Activated CD8-positive, alpha-beta memory T cell treated with anti-CD3 and anti-CD28 coated beads for 24 hours (primary cell): ENCODE measurements at regions not wholly inside any gene's neighbourhood (a gene's known extent, or its start where the extent isn't known, plus 50 kb on each side); places are given as distances from the start of the nearest gene placed in this dataset.

ENCODE experiments used
- DNase-seq: peaks from one replicate; pipeline ENCODE4 v3.0.0-alpha.2; 2020

DNA sequence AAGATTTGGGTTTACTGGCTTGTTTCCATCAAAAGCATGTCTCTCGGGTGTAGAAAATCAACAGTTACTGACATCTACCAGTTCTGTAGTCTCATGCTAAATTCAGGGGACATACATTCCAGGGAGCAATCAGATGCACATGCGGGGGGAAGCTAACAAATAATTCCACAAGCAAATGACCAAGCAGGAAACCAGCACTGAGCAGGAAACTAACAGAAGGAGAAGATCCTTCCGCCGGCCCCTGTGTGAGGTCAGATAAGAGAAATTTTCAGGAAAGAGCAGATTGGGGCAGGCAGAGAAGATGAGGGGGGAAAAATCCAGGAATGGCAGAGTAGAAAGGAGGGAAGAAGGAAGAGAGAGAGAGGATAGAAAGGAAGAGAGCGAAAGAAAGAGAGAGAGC, 127.6 kb upstream of the TMCC3 start:
- DNase-seq, result no peak

DNA sequence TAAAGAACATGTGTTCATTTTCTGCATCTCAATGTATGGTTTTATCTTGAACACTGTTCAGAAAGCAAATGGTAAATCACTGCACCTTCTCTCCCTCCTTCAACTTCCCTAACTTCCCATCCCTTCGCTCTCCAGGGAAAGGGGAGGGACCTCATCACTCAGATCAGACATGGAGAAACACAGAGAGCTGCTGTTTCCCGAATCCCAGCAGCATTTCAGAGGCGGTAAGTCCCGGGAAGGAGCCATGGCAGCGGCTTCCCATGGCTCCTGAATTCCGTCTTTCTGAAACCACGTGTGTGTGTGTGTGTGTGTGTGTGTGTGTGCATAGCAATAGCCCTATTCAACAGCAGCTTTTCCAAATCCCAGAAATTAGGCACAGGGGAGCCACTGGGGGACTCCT, 125.4 kb upstream of the TMCC3 start:
- no peak for DNase-seq

DNA sequence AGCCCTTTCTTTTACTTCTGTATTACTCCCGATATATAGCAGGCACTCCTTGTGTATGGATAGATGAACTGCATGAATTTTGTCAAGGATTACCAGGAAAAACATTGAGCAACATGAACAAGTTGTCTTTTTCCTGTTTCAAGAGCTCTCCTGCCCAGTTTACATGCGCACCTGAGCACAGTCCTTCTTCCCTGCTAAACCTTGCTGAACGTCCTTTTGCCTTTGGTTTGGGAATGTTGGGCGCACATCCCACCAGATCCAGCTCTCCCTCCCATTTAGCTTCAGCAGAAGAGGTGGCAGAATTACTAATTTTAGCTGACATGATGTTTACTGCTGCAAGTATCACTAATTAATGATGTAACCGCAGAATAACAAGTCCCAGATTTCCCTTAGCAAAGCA, 121.4 kb upstream of the TMCC3 start:
- DNase-seq, result no peak

DNA sequence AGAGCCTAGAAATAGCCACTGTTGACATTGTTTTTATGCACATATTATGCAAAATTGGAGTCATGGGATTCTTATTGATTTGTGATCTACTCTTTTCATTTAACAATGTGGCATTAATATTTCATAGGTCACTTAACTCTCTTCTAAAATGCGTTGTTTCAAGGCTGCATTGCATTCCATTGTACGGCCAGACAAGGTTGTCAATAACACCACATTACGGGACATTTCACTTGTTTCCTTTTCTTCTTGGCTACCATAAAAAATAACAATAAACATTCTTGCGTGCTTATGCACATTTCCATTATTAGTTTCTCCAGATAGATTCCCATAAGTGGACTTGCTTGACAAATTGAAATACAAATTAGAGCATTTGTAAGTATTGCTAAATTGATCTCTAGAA, 120.8 kb upstream of the TMCC3 start:
- DNase-seq, result no peak

DNA sequence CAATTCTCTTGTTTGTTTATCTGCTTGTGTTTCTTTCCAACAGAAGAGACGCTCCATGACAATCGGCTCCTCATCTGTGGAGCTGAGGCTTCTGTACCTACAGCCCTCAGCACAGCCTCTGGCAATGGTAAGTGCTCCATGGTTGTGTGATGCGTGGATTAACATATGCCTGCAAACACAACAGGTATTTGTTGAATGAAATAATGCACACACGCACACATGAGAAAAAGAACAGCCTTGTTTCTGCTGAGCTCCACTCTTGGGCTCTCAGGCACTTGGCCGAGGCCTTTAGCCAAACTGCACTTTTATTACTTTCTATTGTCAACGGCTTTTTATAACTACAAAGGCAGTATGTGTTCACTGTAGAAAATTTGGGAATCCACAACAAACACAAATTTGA, 120.4 kb upstream of the TMCC3 start:
- DNase-seq, result no peak

DNA sequence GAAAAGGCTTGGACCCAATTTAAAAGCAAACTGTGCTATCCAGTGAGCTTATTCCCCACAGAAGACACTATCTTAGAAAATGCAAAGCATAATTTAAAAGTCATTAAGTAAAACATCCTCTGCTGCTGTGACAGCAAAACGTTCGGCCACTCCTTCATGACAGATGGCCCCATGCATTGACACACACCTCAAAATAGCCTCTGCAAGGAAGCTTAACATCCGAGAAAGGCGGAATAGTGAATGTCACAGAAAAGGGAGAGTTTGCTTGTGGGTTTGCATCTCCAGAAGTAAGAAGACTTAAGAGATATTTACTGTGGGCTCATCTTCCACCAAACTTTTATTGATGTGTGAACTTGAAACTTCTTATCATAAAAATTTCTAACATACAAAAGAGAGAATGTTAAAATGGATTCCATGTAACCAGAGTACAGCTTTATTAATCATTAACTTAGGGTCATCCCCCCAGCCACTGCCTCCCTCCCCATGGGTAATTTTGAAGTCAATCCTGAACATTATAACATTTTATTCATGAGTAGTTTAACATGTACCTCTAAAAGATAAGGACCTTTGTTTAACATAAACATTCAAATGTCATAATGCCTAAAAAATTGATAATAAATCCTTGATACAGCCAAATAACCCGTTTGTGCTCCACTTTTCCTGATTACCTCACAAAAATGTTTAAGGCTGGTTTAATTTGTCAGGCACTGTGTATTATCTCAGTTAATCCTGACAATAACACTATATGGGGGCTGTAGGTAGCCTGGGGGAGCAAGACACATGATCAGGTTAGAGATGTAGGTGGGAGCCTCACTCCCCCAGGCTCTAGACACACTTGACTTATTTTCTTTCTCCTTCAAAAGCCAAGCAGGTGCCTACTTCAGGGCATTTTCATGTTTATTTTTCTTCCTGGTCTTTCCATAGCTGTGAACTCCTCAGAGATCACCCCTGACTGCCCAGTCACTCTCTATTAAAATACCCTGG, 119.7 kb upstream of the TMCC3 start:
- no peak for DNase-seq

DNA sequence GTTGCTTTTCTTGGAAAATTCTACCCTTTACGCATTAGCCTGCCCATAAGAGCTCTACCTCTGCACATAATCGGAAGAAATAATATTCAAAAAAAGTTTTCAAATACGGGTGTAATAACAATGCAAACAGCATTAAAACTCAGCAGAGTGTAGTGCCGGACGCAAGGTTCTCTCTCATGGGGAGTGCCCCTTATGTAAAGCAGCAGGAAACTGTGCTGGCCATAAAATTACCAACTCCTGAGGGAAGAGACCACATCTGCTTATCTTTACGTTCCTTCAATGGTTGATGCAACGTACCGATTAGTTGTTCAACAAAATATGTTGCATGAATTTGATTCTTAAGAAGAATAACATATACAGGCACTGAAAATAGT, 118.7 kb upstream of the TMCC3 start:
- DNase-seq, result no peak

DNA sequence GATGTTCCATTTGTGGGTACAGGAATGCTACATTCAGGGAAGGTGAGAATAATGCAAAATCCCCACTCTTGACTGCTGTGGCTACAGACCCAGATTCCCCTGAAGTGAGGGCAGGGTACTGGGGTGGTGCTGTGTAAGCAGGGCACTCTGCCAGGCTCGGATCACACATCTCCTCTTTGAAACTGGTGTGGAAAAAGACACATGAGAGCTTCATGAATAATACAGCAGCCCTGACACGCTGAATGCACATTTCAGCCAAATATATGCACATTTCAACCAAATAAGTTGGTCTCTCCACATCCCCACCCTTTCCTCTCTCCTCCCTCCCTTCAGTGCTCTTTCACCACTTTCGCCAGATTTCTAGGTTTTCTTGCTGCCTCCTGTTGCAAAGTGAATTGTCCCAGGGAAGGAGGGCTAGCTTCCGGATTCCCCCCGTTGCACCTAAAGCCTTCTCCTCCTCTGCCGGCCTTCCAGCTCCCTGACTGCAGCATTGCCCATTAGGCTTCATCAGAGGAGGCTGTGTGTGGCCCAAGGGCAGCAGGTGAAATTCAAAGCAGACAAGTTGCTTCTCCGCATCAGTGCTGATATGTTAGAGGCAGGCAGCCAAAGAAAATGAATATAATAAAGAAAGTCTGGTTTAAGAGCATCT, 118.2 kb upstream of the TMCC3 start:
- no peak for DNase-seq

DNA sequence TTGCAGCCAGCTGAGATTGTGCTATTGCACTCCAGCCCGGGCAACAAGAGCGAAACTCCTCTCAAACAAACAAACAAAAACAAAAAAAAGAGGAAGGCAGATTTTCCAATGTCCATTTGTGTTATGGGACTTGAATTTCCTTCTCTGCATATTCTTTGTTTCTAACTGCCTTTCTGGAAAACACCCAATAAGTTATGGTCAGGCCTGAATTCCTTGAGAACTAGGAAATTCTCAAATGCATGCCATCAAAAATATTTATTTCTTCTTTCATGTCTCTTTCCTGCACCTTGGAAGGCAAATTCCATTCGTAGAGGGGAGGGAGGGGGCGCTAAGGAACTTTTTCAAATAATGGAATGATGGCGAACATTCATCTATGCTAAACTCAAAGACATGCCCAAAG, 117.6 kb upstream of the TMCC3 start:
- DNase-seq, result no peak

DNA sequence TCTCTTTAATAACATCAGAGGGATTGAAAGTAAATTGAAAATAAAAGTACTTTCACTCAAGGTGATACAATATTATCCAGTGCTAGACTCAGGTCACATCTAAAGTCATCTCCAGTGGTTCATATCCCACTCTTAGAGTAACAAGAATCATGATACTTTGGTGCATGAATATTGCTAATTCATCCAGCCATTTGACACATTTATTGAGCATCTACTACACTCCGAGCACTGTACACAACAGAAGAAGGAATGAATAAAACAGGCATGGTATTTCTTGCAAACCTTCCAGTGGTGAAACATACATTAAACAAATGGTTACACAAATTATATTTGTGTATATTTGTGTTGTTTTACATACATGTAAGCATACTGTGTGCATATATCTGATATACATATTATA, 116.0 kb upstream of the TMCC3 start:
- DNase-seq, result no peak

DNA sequence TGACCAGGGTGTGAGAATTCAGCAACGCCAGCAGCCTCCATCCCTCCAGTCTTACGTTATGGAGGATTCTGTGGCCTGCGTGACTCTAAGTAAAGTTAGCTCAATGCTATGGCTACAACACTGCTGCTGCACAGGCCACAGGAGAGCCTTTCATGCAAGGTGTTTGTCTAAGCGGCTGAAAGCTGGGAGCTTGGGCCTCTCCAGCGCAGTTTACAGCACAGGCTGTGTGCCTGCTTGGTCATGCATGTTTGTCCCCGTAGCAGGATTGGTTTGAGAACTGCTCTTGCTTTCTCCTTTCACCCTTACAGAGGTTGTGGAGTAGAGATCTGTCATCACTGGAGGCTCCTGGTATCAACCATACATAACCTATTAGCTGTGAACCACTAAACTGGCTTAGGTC, 113.1 kb upstream of the TMCC3 start:
- no peak for DNase-seq

DNA sequence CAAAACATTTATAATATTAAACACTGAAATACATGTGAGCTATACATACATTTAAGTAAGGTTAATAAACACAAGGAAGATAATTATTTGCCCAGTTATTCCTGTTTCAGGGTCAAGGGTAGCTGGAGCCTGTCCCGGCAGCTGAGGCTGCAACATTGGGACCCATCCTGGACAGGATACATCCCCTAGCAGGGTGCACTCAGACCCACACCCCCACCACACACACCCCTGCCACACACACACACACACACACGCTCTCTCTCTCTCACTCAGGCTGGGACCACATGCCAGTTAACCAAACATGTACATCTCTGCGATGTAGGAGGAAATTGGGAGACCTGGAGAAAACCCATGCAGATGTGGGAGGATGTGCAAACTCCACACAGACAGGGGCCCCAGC, 112.6 kb upstream of the TMCC3 start:
- no peak for DNase-seq

DNA sequence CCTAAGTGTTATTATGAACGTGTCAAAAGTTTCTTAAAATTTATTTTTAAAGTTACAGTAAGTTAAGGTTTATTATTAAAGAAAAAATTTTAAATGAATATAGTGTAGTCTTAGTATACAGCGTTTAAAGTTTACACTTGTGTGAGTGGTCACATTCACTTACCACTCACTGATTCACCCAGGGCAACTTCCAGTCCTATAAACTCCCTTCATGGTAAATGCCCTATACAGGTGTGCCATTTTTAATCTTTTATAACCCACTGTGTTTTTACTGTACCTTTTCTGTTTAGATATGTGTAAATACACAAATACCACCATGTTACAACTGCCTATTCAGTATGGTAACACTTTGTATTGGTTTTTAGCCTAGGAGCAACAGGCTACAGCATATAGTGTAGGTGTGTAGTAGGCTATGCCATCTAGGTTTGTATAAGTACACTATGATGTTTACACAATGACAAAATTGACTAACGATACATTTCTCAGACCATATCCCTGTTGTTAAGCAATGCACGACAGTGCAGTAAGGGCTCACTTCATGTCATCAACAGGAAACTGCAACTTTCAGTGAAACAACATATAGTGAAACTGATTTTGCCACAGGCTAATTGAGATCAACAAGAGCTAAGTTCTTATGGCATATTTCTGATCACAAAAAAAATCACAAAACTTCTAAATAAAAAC, 112.0 kb upstream of the TMCC3 start:
- no peak for DNase-seq

DNA sequence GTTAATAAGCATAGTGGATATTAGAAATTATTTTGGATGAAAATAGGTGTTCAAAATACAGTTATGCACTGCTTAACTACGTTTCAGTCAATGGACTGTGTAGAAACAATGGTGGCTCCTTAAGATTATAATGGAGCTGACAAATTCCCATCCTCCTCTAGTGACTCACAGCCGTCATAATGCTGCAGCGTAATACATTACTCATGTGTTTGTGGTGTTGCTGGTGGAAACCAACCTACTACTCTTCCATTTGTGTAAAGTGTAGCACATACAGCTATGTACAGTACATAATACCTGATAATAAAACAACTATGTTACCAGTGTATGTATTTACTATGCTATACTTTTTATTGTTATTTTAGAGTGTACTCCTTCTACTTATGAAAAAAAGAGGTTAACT, 111.2 kb upstream of the TMCC3 start:
- no peak for DNase-seq

DNA sequence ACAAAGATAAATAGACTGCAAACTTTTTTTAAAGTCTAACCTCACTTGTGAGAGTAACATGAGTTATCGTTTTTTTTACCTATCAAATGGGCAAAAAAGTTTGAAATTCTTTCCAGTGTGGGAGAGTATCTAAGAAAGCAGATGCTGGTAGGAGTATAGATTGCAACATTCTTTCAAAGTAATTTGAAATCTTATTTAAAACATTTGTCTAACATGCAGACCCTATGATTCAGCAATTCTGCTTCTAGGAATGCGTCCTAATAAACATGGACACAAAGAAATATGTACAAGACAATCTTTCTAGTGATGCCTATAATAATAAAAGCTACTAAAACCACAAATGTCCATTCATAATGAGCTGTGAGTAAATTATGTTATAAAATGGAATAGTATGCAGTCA, 110.4 kb upstream of the TMCC3 start:
- no peak for DNase-seq

DNA sequence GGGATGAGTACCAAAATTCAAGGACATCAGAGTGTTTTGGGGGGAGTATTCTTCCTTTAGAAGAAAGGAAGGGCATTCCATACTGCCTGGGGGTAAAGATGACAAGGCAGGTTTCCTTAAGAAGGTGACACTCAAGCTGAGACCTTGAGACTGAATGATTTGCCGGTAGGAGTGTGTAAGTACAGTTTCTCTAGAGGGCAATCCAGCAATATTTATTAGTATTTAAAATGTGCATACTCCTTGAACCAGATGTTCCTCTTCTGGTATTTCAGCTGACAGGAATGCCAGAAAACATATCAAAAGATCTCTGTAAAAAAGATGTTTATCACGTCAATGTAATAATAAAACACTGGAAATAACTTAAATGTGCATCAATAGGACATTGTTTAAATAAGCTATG, 106.4 kb upstream of the TMCC3 start:
- DNase-seq, result no peak

DNA sequence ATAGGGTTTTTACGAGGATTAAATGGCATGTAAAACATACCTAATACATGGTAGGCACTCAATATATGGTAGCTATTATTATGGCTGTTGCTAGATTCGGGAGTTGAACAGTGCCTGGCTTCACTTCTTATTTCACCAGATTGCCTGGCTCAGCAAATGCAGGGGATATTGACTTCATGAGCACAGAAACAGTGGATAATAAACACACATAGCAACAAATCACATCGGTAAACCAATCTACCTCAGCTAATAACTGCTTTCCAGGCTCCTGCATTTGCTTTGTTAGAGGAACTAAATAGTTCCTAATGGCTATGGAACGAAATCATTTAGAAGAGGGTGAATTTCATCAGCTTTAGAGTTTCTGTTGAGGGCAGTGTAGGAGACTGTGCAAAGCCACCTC, 105.2 kb upstream of the TMCC3 start:
- no peak for DNase-seq

DNA sequence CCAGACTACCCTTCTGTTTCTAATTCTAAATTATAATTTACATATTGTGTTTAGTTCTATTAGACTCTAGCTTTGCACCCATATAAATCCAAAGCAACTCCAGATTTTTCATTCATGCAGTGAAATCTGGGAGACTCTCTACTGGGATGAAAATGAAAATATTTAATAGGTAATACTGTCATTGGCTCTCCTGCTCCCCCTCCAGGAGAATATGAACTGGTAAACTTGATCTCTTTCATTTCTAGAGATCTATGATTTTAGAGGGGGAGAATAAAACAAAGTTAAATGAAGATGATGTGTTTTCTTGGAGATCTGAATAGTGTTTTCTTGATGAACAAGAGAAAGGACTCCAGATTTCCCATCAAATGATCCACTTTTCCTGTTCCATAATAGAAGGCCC, 104.3 kb upstream of the TMCC3 start:
- no peak for DNase-seq

DNA sequence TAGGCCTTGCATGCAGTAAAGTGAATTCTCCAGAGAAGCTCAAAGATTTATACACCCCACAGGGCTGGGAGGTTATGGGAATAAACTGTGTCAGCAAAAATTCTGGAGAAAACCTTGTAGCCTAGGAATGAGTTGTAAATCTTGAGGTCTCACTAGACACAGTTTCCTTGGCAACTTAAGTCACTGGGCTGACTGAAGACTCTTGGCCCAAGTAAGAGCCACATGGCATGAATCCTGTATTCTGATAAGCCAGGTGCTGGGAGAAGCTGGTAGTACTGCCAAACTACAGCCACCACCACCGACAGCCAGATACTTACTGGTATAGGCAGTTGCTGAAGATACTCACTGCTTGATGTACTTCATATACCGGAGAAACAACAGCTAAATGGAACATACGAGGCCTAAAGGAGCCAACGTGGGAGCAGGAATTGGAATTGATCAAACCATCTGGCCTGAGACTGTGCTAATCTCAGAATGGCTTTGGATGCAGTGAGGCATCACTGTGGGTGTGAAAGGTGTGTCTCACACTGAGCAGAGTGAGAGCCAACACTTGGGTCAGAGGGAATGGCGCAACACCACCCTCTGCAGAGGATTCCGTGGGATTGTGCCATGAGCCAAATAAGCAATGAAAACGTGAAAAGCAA, 102.8 kb upstream of the TMCC3 start:
- no peak for DNase-seq

DNA sequence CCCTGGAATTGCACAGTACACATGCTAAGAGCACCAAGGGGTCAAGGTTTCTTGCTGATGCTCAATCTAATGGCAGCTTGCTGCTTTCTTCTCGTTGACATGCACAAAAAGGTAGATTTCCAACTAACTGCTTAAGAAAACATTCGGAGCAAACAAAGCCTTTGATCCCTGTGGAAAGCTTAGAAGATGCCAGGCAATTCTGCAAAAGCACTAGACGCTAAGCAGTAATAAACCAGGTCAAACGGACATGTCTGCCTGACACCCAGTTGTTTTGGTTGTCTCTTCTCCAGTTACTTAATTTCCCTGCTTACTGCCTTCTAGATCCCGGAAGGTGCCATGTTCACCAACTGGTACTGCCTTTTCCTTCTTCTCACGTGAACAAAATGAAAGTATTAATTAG, 100.5 kb upstream of the TMCC3 start:
- no peak for DNase-seq

DNA sequence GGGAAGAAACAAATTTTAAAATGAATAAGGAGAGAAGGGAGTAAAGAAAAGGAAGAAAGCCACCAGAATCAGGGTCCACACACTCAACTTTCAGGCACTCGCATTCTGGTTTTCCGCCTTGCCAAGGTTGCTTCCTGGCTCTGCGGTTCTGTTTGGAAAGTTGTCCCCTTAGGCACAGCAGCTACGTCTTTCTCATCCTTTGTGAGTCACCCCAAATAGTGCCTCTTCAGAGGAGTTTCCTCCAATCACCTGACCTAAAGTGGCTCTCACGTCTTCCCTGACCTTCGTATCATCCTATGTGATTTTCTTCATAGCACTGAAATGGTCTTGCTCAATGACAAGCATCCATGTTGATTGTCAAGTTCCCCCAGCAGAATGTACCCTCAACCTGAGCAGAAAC, 99.5 kb upstream of the TMCC3 start:
- DNase-seq, result no peak

DNA sequence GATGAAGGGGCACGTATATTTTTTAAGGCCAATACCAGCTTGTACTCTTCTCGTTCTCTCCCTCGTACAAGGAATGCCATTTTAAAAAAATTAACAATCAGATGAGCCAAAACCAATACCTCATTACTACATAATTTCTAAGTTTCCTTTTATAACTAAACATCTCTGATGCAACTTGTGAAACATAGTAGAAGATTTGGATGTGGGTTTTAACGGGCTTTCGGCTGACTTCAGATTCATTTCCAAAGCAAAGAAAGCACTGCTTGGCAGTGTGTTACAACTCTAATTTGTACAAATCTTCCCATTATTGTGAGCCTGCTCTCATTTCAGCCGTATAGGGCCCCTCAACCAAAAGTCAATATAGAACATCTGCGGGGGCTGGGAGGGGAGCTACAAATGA, 99.1 kb upstream of the TMCC3 start:
- DNase-seq, result no peak

DNA sequence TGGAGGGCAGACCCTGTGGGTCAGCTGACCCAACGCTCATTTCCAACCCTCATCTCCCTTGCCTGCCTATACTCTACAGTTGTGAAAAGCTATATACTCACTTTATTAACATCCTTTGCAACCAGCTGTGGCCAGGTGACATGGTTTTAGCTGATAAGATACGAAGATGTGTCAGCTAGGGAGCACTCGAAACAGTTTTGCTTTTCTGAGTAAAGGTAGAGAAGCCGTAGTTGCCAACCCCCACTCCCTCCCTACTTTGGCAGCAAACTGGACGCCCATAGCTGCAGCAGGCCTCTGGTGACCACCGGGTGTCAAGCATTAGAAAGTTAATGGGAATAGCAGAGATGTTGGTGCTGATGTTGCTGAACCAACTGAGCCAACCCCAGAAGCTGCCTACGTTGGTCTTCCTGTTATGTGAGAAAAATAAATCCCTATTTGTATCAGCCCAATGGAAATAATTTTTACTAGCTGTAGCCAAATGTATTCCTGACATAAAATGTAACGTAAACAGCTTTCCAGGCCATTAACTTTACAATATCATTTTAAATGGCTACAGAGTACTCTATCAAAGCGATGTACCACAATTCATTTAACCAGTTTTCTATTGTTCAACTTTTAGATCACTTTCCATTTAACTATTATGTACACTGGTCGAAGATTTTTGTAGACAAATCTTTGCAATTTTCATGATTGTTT, 98.5 kb upstream of the TMCC3 start:
- DNase-seq, result no peak
